Skeletal muscle tissue (tissue), 3 donors: ENCODE measurements at regions not wholly inside any gene's neighbourhood (a gene's known extent, or its start where the extent isn't known, plus 50 kb on each side); places are given as distances from the start of the nearest gene placed in this dataset.

ENCODE experiments used
- H3K27ac ChIP-seq: one replicate; pipeline ENCODE4 v1.7.0; 2013; ENCODE audit warnings: mild to moderate bottlenecking, low read depth, low read length, inconsistent platforms
- H3K27me3 ChIP-seq, 3 donors: one replicate each; pipeline ENCODE4 v1.7.0; 2013; ENCODE audit warnings: low read length in 3 of 3; ENCODE audit not compliant: control insufficient read depth in 3 of 3, insufficient read depth in 3 of 3
- H3K36me3 ChIP-seq, 3 donors: one replicate each; pipeline ENCODE4 v1.7.0; 2013; ENCODE audit warnings: low read length in 3 of 3; ENCODE audit not compliant: control insufficient read depth in 3 of 3, insufficient read depth in 3 of 3
- H3K4me1 ChIP-seq, 3 donors: one replicate each; pipeline ENCODE4 v1.7.0; 2013; ENCODE audit warnings: low read length in 3 of 3, mild to moderate bottlenecking in 3 of 3; ENCODE audit not compliant: control insufficient read depth in 3 of 3, insufficient read depth in 3 of 3
- H3K4me3 ChIP-seq, 3 donors: one replicate each; pipeline ENCODE4 v1.7.0; 2013; ENCODE audit warnings: low read length in 3 of 3
- H3K9ac ChIP-seq, 3 donors: one replicate each; pipeline ENCODE4 v1.7.0; 2013; ENCODE audit warnings: low read length in 3 of 3, mild to moderate bottlenecking in 3 of 3, moderate library complexity in 2 of 3, low read depth in 1 of 3
- H3K9me3 ChIP-seq, 3 donors: one replicate each; pipeline ENCODE4 v1.7.0; 2013; ENCODE audit warnings: low read length in 3 of 3; ENCODE audit not compliant: control insufficient read depth in 3 of 3
- donor health status: Osteomylitis.

- no peaks in the 10 kb centered on the region for H3K27me3 ChIP-seq
- no peaks in the 10 kb centered on the region for H3K9me3 ChIP-seq
- H3K9ac ChIP-seq: no peak overlapping the region
- no peak overlapping the region for H3K4me3 ChIP-seq
- H3K4me1 ChIP-seq: peaks cover 6 to 11% (median 10%) of the 10 kb centered on the region in 3 donors
- H3K36me3 ChIP-seq: no peaks in the 10 kb centered on the region
- no peak overlapping the region for H3K27ac ChIP-seq
Observed at GRCh38 chr6:156691018-156691417, 86.2 kb upstream of the ARID1B start.

- Histone ChIP-seq H3K4me1 (peaks cover 10 to 16% (median 15%) of the 10 kb centered on the region in 3 donors), H3K9ac (no peak overlapping the region), H3K4me3 (no peak overlapping the region), H3K9me3 (no peaks in the 10 kb centered on the region), H3K36me3 (no peaks in the 10 kb centered on the region), H3K27me3 (no peaks in the 10 kb centered on the region), H3K27ac (no peak overlapping the region)
Observed at GRCh38 chr6:156689656-156690055, 87.5 kb upstream of the ARID1B start.

GRCh38 chr6:156688620-156688971 lies 88.6 kb upstream of the ARID1B start:
- Histone ChIP-seq H3K36me3 (no peaks in the 10 kb centered on the region), H3K4me1 (peaks cover 10 to 16% (median 15%) of the 10 kb centered on the region in 3 donors), H3K4me3 (peak overlapping the region in 1 of 3 donors; percentile 85), H3K9ac (no peak overlapping the region), H3K27me3 (no peaks in the 10 kb centered on the region), H3K27ac (peak overlapping the region; percentile 80), H3K9me3 (no peaks in the 10 kb centered on the region)

GRCh38 chr6:156687789-156688619 lies 89.2 kb upstream of the ARID1B start:
- no peaks in the 10 kb centered on the region for H3K27me3 ChIP-seq
- H3K9me3 ChIP-seq: no peaks in the 10 kb centered on the region
- H3K27ac ChIP-seq: peak overlapping the region; percentile 80
- H3K4me1 ChIP-seq: peaks cover 10 to 16% (median 15%) of the 10 kb centered on the region in 3 donors
- H3K36me3 ChIP-seq: no peaks in the 10 kb centered on the region
- peak overlapping the region; percentile 84 to 86 (median 85) for H3K4me3 ChIP-seq
- H3K9ac ChIP-seq: peak overlapping the region; percentile 77 to 92 (median 88)

- Histone ChIP-seq H3K9ac (peak overlapping the region; percentile 88 to 94 (median 89)), H3K4me1 (peaks cover 10 to 16% (median 15%) of the 10 kb centered on the region in 3 donors), H3K36me3 (no peaks in the 10 kb centered on the region), H3K27ac (peak overlapping the region; percentile 99), H3K27me3 (no peaks in the 10 kb centered on the region), H3K4me3 (peak overlapping the region; percentile 84 to 87 (median 86)), H3K9me3 (no peaks in the 10 kb centered on the region)
Observed at GRCh38 chr6:156686995-156687788, 90.0 kb upstream of the ARID1B start.

GRCh38 chr6:156686301-156686994 lies 90.7 kb upstream of the ARID1B start:
- peak overlapping the region; percentile 88 to 94 (median 89) for H3K9ac ChIP-seq
- H3K9me3 ChIP-seq: no peaks in the 10 kb centered on the region
- H3K27me3 ChIP-seq: no peaks in the 10 kb centered on the region
- peak overlapping the region; percentile 99 for H3K27ac ChIP-seq
- H3K4me3 ChIP-seq: peak overlapping the region; percentile 74 to 87 (median 81)
- no peaks in the 10 kb centered on the region for H3K36me3 ChIP-seq
- H3K4me1 ChIP-seq: peaks cover 10 to 16% (median 15%) of the 10 kb centered on the region in 3 donors

- no peaks in the 10 kb centered on the region for H3K9me3 ChIP-seq
- peak overlapping the region; percentile 88 to 94 (median 89) for H3K9ac ChIP-seq
- H3K4me3 ChIP-seq: peak overlapping the region; percentile 74 to 87 (median 81)
- H3K27ac ChIP-seq: peak overlapping the region; percentile 99
- no peaks in the 10 kb centered on the region for H3K27me3 ChIP-seq
- peaks cover 10 to 16% (median 15%) of the 10 kb centered on the region in 3 donors for H3K4me1 ChIP-seq
- no peaks in the 10 kb centered on the region for H3K36me3 ChIP-seq
Observed at GRCh38 chr6:156685823-156686222, 91.4 kb upstream of the ARID1B start.

- Histone ChIP-seq H3K27me3 (no peaks in the 10 kb centered on the region), H3K36me3 (no peaks in the 10 kb centered on the region), H3K9me3 (no peaks in the 10 kb centered on the region), H3K27ac (no peak overlapping the region), H3K9ac (no peak overlapping the region), H3K4me1 (peaks cover 10 to 16% (median 15%) of the 10 kb centered on the region in 3 donors), H3K4me3 (no peak overlapping the region)
Observed at GRCh38 chr6:156683821-156684220, 93.4 kb upstream of the ARID1B start.

GRCh38 chr6:156676721-156677120 lies 100.5 kb upstream of the ARID1B start:
- Histone ChIP-seq H3K9ac (no peak overlapping the region), H3K9me3 (peaks cover 5 to 12% (median 5%) of the 10 kb centered on the region in 3 donors), H3K4me3 (no peak overlapping the region), H3K4me1 (no peaks in the 10 kb centered on the region), H3K27me3 (no peaks in the 10 kb centered on the region), H3K36me3 (no peaks in the 10 kb centered on the region), H3K27ac (no peak overlapping the region)
